SU-DHL-6 (cell line): ENCODE measurements at regions not wholly inside any gene's neighbourhood (a gene's known extent, or its start where the extent isn't known, plus 50 kb on each side); places are given as distances from the start of the nearest gene placed in this dataset.

Experiments
- H2AFZ ChIP-seq: fragments of 200-600 bp; sonication (generic); 2 replicates; pipeline ENCODE4 v1.6.1; 2014; ENCODE audit warnings: low read depth, mild to moderate bottlenecking, moderate library complexity, mixed read lengths, antibody characterized with exemption, low read length; ENCODE audit not compliant: severe bottlenecking
- H3F3A ChIP-seq: fragments of 200-600 bp; shearing (Covaris generic); 2 replicates; pipeline ENCODE4 v1.6.0; 2016; ENCODE audit warnings: antibody characterized with exemption, mild to moderate bottlenecking; ENCODE audit not compliant: insufficient read depth
- H3K27ac ChIP-seq: fragments of 200-600 bp; sonication (generic); 2 replicates; pipeline ENCODE4 v1.5.1; 2016; ENCODE audit warnings: low read depth, mild to moderate bottlenecking, low read length, moderate library complexity, mixed read lengths
- H3K27me3 ChIP-seq: fragments of 200-600 bp; sonication (generic), shearing (Covaris generic); 2 replicates; pipeline ENCODE4 v1.6.0; 2014; ENCODE audit warnings: mild to moderate bottlenecking, low read length
- H3K36me3 ChIP-seq: fragments of 200-600 bp; sonication (generic); 2 replicates; pipeline ENCODE4 v1.6.1; 2014; ENCODE audit warnings: mild to moderate bottlenecking, low read length, mixed read lengths
- H3K4me2 ChIP-seq: fragments of 300-600, 200-600 bp; shearing (Covaris generic), sonication (generic); 2 replicates; pipeline ENCODE4 v1.6.0; 2014; ENCODE audit warnings: low read length, low read depth, mild to moderate bottlenecking; ENCODE audit not compliant: poor library complexity, severe bottlenecking
- H3K4me3 ChIP-seq: fragments of 200-600 bp; sonication (generic); 2 replicates; pipeline ENCODE4 v1.5.1; 2014; ENCODE audit warnings: antibody characterized with exemption, low read length, mild to moderate bottlenecking, mixed read lengths; ENCODE audit not compliant: insufficient read depth, poor library complexity, severe bottlenecking
- H3K79me2 ChIP-seq: fragments of 200-600 bp; sonication (generic); 2 replicates; pipeline ENCODE4 v1.6.1; 2014; ENCODE audit warnings: mild to moderate bottlenecking, low read length, moderate library complexity; ENCODE audit not compliant: insufficient read depth
- H3K9ac ChIP-seq: fragments of 200-600 bp; sonication (generic); 2 replicates; pipeline ENCODE4 v1.7.0; 2014; ENCODE audit warnings: mild to moderate bottlenecking, low read length
- H3K9me2 ChIP-seq: fragments of 200-600 bp; sonication (generic); replicated peaks from 2 replicates; pipeline ENCODE4 v1.6.1; 2014; ENCODE audit warnings: low read length; ENCODE audit not compliant: insufficient read depth
- H3K9me3 ChIP-seq: fragments of 200-600 bp; sonication (generic); 2 replicates; pipeline ENCODE4 v1.6.1; 2014; ENCODE audit warnings: low read length, mixed read lengths; ENCODE audit not compliant: insufficient read depth
- H4K20me1 ChIP-seq: fragments of 200-600 bp; sonication (generic); 2 replicates; pipeline ENCODE4 v1.6.1; 2014; ENCODE audit warnings: low read depth, mild to moderate bottlenecking, antibody characterized with exemption, low read length, moderate library complexity, mixed read lengths
- EZH2phosphoT487 ChIP-seq: fragments of 200-600 bp; sonication (generic), shearing (Covaris generic); conservative IDR thresholded peaks from 2 replicates; pipeline ENCODE4 v1.6.1; 2018; ENCODE audit warnings: mild to moderate bottlenecking, antibody characterized with exemption, low read length, moderate library complexity, mixed read lengths
- TF ChIP-seq, protein P1 (sequence below): fragments of 200-600 bp; sonication (generic); IDR thresholded peaks from one replicate; pipeline ENCODE4 v1.5.1; 2017; ENCODE audit warnings: antibody characterized with exemption, mild to moderate bottlenecking, low read length, moderate library complexity; ENCODE audit not compliant: insufficient read depth, poor library complexity, severe bottlenecking

DNA sequence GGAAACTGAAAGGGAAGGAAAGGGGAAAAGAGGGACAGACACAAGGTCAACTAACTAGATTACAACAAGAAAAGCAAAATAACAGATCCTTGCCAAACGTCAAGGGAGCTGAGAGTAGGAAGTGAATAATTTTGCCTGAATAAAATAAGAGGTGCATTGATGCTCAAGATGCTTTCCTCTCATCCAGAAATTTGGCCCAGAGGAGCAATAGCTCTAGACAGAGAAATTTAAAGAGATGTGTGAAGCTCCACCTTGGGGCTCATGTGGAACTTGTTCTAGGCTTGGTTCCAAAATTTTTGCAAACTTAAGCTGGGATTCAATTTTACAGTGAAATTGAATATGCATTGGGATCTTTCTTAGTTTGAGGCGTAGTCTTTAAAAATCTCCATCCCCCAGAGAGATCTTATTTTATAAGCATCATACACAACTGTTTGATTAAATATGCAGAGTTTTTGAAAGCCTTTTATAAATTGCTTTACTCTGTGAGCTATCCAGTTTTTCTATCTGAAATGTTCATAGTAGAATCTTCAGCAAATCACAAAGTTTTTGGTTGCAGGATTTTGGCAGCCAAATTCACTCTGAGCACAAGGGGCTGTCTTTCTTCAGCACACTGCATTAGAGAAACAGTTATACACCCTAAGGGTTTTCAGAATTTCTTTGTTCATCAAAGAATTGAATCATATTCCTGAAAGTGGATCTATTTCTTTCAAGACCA lies 1159.5 kb downstream of the ADGRL3 start:
- H3K9ac ChIP-seq, result no peak overlapping the region
- H3K36me3 ChIP-seq, result no peaks in the 10 kb centered on the region
- no peaks in the 10 kb centered on the region for H3K9me2 ChIP-seq
- no peak overlapping the region for H2AFZ ChIP-seq
- no peak overlapping the region for H3K4me3 ChIP-seq
- no peaks in the 10 kb centered on the region for H4K20me1 ChIP-seq
- no peaks in the 10 kb centered on the region for H3K79me2 ChIP-seq
- H3K4me2 ChIP-seq, result no peak overlapping the region
- no peaks in the 10 kb centered on the region for H3F3A ChIP-seq
- no peaks in the 10 kb centered on the region for H3K27me3 ChIP-seq
- TF ChIP-seq, protein P1, sequence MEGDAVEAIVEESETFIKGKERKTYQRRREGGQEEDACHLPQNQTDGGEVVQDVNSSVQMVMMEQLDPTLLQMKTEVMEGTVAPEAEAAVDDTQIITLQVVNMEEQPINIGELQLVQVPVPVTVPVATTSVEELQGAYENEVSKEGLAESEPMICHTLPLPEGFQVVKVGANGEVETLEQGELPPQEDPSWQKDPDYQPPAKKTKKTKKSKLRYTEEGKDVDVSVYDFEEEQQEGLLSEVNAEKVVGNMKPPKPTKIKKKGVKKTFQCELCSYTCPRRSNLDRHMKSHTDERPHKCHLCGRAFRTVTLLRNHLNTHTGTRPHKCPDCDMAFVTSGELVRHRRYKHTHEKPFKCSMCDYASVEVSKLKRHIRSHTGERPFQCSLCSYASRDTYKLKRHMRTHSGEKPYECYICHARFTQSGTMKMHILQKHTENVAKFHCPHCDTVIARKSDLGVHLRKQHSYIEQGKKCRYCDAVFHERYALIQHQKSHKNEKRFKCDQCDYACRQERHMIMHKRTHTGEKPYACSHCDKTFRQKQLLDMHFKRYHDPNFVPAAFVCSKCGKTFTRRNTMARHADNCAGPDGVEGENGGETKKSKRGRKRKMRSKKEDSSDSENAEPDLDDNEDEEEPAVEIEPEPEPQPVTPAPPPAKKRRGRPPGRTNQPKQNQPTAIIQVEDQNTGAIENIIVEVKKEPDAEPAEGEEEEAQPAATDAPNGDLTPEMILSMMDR, result no peak
- no peak for TF ChIP-seq EZH2phosphoT487
- no peak overlapping the region for H3K27ac ChIP-seq
- H3K9me3 ChIP-seq, result no peaks in the 10 kb centered on the region

GRCh38 chr4:62344915-62345314 lies 1144.8 kb downstream of the ADGRL3 start:
- Histone ChIP-seq H4K20me1 (no peaks in the 10 kb centered on the region), H3K27ac (no peak overlapping the region), H2AFZ (peak overlapping the region; percentile 54), H3K4me3 (no peak overlapping the region), H3K9ac (no peak overlapping the region), H3F3A (no peaks in the 10 kb centered on the region), H3K9me2 (no peaks in the 10 kb centered on the region), H3K27me3 (no peaks in the 10 kb centered on the region), H3K9me3 (no peaks in the 10 kb centered on the region), H3K36me3 (no peaks in the 10 kb centered on the region), H3K79me2 (no peaks in the 10 kb centered on the region), H3K4me2 (no peak overlapping the region)
- TF ChIP-seq, protein P1, result no peak
- TF ChIP-seq EZH2phosphoT487, result no peak

DNA sequence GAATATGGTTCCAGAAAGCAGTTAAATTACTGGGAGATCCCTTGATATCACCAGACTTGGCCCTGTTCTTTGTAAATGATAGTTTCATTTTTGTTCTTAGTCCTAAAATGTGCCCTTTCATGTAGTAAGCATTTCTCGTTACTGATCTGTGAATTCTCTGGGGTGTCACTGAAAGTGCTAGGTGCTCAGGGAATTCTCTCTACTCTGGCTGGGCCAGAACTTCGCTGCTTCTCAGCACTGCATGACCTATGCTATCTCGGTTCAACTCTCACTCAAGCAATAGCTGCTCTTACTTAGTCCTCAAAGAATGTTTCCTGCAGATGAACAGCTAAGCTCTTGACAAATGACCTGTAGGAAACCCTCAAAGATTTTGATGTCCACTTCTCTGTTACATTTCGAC lies 1144.3 kb downstream of the ADGRL3 start:
- H3K9me2 ChIP-seq, result no peaks in the 10 kb centered on the region
- no peaks in the 10 kb centered on the region for H4K20me1 ChIP-seq
- H3K36me3 ChIP-seq, result no peaks in the 10 kb centered on the region
- H2AFZ ChIP-seq, result peak overlapping the region; percentile 54
- no peaks in the 10 kb centered on the region for H3K79me2 ChIP-seq
- H3K4me2 ChIP-seq, result no peak overlapping the region
- no peak overlapping the region for H3K4me3 ChIP-seq
- TF ChIP-seq, protein P1, result no peak
- no peak for TF ChIP-seq EZH2phosphoT487
- no peaks in the 10 kb centered on the region for H3K27me3 ChIP-seq
- H3F3A ChIP-seq, result no peaks in the 10 kb centered on the region
- no peak overlapping the region for H3K9ac ChIP-seq
- no peak overlapping the region for H3K27ac ChIP-seq
- no peaks in the 10 kb centered on the region for H3K9me3 ChIP-seq
